NCI-H446 treated with DMSO at 0.1 percent for 48 hours (cell line): ENCODE measurements at regions not wholly inside any gene's neighbourhood (a gene's known extent, or its start where the extent isn't known, plus 50 kb on each side); places are given as distances from the start of the nearest gene placed in this dataset.
"Not testable (repeated sequence)": the region's sequence is repeated elsewhere in the genome, so short reads cannot be mapped to it uniquely, and the experiment has no call there.

Source experiments
- DNase-seq: peaks from one replicate; lab custom pipeline; 2025; lab: John Stamatoyannopoulos, UW

DNA sequence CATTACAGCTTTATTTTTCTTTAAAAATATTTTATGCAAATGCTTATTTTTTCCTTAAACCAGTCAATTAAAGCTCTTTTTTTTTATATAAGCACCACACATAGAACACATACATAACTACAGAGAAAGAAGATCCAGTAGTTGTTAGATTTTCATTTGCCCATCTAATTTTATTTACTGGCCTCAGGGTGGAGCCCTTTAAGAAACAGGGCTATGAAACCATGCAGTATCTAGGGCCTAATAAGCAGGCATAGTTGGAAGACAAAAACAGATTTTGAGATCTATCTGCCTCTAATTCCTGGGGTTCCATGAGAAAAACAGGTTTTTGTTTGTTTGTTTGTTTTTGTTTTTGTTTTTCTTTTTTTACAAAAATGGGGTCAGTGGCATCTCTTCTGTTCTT lies 120.6 kb downstream of the BCHE start:
- DNase-seq, result no peak

DNA sequence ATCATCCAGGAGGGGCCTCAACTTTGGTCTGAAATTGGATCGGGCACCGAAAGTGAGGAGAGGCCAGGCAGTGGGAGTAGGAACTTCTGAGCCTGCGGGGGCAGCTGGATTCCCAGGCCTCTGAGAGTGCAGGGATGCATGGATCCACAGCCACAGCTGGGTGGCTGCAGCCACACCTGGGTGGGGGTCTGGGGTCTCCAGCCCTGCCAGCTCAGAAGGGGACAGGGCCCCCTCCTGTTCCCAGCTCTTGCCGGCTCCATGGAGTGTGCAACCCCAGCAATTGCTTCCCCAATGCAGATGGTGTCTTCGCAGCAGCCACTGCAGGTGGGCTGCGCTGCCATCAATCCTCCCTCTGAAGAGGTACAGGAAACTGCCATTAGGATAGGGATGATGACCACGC lies 123.7 kb downstream of the BCHE start:
- DNase-seq, result no peak

DNA sequence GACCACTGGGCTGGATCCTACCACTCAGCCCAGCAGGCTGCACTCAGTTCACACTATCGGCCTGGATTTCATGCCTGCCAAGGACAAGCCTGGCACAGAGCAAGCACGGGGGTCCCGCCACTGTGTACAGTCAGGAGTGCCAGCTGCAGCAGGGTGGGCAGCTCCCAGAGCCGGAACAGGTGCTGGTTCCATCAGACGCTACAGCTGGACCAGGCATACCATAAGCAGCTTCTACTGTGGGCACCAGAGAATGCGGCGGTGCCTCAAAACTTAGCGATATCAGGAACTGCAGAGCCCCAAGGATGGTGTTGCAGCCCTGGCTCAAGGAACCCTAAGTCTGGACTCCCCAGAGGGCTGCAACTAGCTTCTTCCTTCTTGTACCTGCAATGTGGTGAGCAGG lies 124.8 kb downstream of the BCHE start:
- no peak for DNase-seq

DNA sequence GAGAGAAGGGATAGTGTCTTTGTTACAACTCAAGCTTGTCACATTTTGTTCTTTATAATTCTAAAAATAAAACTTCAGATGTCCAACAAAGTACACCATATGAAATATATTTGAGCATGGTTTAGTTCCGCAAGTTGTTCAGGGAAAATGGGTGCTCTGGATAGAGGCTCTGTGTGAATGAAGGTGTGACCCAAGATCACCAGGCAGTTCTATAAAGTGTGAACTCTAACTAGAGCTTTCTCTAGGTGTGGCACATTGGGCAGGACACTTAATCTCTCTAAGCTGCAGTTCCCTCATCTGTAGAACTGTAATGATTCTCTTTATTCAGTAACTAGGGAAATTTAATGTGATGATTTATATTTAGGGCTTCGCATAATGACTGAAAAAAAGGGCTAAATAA lies 139.3 kb downstream of the BCHE start:
- DNase-seq, result no peak

DNA sequence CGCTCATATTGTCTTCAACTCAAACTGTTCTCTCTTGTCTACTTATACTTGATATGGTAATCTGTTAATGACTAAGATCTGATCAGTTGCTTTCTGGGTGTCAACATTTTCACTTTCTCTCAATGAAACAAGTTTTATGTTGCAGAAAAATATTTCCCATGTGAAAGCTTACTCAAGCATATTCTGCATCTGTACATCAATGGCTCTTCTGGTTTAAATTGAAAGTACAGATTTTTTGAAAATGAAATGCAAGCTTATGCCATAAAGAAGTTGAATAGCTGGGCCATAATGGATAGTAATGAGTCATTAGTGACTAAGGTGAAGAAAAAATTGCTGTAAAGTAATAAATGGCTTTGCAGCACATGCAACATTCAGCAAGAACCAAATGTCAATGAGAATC lies 140.7 kb downstream of the BCHE start:
- DNase-seq, result no peak

DNA sequence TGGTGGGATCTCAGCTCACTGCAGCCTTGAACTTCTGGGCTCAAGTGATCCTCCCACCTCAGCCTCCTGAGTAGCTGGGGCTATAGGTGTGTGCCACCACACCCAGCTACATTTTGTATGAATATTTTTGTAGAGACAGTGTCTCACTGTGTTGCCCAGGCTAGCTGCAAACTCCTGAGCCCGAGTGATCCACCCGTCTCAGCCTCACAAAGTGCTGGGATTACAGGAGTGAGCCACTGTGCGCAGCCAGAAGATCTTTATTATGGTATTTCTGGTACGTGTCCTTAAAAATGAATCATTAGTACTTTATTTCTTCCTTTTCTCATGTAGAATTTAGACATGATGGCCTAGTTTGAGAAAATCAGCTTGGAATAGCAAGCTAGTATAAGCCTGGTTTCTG lies 153.3 kb downstream of the BCHE start:
- no peak for DNase-seq

DNA sequence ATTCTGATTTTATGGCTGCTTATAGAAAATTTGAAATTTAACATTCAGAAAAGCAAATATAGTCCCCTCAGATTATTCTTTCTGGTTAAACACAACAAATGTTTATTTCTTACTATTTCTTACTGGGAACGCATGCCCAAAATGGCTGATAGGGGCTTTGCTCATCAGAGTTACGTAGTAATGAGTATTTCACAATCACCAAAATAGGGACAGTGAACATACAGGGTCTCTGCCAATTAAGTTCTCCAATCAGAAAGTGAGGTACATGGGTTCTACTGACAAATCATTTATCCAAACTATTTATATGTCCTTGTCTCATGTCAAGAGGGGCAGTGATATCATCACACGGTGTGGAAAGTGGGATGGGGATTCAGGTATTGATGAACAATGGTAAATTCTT lies 154.5 kb downstream of the BCHE start:
- DNase-seq, result no peak

DNA sequence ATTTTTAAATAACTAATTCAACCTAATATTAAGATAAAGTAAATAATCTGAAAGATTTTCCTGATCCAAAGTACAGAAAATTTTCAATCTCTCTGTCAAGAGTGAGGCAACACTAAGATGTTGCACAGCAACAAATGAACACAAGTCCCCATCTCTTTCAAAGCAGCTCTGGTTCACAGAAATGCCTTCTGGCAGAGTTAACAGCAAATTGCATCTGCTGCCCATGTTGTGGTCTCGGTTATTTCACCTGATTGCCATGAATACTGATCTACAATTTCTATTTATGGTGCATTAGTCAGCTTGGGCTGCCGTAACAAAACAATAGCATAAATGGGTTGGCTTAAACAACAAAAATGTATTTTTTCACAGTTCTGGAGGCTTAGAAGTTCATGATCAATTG lies 167.3 kb downstream of the BCHE start:
- no peak for DNase-seq

DNA sequence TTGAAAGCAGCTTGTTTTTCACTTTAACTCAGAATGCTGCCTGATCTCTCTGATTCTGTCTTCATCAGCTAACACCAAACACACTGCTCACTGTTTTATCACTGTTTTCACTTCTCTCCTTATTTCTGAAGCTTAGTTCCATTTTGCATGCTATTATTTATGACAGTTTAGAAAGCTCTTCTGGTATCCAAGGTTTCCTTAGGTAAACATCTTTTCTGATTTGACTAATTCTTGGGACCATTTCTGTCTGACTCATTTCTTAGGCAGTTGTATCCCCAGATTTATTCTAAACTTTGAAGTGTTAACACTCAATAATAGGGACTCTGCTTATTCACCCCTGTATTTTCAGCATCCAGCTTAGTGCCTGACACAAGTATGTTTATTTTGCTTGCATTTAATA lies 167.7 kb downstream of the BCHE start:
- no peak for DNase-seq

DNA sequence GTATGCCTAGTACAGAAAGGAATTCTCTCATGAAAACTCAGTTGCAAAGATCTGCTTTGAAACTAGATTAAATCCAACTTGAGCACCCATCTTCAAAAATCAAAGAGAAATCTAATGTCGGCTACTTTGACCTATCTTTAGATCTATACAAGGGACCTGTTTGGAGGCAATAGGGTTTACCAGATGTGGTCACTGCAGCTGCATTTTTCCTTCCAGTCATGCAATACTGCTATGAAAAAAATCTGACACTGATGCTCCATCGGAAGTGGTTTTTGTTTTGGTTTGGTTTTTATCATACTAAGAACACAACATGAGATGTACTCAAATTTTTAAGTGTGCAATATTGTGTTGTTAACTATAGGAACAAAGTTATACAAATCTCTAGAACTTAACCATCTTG lies 169.5 kb downstream of the BCHE start:
- no peak for DNase-seq

DNA sequence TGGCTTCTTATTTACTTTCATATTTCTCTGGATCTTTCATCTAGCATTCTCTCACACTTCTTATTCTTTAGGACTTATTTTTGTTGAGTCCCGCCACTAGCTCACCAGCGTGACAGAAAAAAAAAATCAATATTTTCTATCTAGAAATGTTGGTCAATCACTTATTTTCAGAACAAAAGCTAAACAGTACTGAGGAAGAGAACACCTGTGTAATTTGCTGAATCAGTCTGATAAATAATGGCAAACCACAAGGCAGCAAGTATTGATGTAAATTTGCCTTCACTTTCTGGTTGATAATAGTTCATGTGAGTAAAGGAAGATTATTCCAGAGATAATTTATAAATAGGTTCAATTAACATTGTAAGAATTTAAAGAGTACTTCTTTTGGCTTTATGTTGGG lies 179.2 kb downstream of the BCHE start:
- no peak for DNase-seq

DNA sequence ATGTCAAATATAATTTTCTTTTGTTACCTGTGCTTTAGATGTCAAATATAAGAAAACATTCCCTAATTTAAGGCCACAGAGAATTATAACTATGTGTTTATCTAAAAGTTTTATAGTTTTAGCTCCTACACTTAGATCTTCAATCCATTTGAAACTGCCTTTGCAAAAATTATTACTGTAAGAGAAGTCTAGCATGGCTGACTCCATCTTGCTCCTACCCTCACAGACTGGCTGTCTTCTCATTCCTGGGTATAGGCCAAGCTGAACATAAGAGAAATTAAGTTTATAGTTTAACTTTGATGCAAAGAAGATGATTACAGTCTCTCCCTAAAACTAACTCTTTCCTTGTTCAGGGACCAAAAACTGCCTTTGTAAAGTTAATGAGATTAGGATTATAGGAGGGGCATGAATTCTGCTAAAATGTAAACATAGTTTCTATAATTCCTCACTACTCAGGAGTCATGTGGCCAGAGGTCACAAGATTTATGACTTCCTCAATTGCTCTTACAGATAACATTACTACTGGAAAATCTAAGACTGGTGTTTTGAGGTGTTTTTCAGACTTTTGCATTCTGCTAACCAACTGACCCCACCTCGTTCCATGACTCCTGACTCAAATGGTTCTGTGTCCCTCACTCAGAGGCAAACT lies 184.0 kb downstream of the BCHE start:
- no peak for DNase-seq

DNA sequence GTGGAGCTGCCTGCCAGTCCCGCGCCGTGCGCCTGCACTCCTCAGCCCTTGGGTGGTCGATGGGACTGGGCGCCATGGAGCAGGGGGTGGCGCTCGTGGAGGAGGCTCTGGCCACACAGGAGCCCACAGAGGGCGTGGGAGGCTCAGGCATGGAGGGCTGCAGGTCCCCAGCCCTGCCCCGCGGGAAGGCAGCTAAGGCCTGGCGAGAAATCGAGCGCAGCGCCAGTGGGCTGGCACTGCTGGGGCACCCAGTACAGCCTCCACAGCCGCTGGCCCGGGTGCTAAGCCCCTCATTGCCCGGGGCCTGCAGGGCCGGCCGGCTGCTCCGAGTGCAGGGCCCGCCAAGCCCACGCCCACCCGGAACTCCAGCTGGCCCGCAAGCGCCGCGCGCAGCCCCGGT lies 187.9 kb downstream of the BCHE start:
- DNase-seq, result not testable (repeated sequence)

DNA sequence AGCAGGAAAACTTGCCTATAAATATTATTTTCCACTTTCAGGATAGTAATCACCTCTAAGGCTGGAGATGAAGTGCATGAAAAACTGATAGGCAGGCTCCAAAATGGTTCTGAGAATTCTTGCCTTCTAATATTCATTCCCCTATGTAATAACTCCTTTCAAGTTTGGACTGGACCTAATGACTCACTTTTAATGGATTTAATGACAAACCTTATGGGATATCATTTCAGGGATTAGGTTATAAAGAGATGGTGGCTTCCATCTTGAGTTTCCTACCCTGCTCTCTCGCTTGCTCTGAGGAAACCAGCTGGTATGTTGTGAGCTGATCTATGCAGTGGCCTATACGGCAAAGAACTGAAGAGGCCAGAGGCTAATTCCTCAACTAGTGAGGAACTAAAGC lies 192.0 kb downstream of the BCHE start:
- DNase-seq, result no peak

DNA sequence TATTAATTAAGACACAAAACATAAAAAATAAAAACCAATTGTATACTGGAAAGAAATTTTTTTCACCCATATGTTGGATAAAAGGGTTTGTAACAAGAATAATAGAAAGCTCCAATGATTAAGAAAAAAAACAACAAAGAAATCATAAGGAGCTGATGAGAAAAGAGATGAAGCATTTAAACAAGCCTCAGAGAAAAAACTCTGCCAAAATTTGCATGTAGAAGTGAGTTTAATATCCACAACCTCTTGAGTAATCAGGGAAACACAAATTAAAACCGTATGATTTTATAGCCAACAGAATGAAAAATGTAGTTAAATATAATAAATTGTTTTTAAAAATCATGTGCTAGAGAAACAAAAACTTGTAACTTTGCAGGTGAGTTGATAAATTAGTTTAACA lies 192.9 kb downstream of the BCHE start:
- no peak for DNase-seq

DNA sequence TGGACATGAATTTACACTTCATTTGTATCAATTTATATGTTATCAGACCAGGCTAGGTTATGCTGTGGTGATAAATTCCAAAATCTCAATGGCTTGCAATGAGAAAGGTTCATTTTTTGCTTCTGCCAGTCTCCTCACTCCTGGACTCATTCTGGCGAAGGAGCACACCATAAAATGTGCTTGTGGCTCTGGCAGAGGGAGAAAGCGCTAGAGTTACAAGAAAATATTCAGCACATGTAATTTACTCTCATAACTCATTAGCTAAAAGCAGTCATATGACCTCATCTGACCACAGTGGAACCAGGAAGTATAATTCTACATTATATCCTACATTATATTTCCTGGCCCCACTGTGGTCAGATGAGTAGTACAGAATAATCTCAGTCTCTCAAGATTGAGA lies 193.8 kb downstream of the BCHE start:
- DNase-seq, result peak; percentile 64

DNA sequence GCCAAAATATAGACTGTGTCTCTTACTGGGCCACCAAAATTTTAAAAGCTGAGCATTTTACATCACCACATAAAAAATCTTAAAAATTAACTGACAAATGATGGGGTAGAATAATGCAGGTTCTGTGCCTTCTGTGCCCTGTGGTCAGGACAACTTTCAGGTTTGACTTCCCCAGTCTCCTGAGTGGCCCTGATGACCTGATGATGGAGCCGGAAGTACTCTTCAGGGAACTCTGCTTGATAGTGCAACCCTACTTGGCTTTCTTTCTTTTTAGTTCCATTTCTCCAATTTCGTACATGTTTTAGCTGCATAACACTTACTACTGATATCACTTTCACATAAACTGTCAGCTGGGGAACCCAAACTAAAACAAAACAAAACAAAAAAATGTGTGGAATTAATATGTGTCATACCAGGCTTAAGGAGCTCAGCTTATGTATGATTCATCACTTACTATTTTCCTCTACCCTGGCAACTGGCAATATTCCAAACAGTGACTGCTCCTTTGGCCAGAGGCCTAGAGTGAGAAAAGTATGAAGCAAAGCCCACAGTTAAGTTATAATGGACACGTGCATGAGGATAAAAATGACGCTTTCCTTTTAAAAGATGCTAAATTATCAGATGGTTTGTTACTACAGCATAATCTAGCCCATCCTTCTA lies 194.3 kb downstream of the BCHE start:
- DNase-seq, result peak; percentile 95

DNA sequence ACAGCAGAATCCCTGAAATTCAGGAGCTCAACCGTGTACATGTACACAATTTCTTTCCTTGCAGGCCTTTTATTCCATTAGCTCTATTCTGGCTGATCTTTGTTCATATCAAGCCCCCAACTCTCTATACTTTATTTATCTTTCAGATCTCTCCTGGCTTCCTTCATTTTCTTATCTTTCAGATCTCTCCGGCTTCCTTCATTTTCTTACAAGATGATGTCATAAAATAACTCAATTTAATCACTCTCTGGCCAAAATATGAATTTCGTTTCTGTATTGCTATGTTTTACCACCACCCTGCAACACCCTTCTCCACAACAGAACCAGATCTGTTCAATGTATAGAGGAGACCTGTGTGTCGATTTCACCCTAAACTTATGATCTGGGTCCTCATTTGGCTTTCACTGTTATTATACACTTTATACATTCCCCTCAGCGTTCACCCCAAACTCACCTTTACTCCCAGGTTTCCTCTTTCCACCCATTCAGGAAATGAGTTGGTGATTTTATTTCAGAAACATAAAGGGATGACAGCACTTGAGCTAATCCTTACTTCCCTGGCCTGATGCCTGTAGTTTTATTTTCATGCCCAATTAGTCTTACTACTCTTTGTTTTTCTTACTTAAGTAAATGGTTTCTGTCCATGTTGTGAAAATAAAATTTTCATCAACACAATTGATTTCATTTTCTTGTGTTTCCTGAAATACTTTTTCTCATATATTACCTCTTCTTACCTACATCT lies 195.5 kb downstream of the BCHE start:
- DNase-seq, result peak; percentile 13

DNA sequence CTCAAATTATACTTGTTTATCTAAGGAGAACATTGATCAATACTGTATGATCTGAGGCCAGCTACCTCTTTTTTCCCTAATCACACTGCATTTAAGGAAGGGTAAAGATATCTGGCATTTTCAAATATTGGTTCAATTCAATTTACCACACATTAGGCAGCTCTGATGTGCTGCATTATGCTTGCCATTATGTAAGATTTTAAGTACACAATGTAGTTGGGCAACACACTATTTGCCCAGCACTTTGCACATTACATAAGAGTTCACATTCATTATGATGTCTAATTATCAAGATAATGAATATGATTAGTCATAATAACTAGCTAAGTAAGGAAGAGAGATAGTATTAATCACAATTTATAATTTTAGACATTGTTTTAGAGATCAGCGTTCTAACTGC lies 196.3 kb downstream of the BCHE start:
- no peak for DNase-seq

DNA sequence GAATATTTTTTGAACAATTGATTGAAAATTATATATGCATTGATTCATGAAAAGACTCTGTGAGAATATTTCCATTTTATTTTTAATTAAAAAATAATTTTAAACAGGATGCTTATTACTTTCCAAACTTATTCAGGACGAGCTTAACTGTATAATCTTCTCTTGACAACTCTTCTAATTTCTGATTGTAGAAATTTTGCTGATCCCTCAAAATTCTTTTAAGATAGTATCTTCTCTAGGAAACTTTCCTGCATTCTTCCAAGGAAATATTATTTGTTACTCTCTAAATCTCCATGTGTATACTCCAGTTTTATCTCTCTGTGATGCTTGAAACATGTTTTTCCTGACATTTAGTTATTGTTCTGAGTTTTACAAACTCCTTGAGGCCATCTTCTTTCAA lies 197.2 kb downstream of the BCHE start:
- DNase-seq, result no peak

DNA sequence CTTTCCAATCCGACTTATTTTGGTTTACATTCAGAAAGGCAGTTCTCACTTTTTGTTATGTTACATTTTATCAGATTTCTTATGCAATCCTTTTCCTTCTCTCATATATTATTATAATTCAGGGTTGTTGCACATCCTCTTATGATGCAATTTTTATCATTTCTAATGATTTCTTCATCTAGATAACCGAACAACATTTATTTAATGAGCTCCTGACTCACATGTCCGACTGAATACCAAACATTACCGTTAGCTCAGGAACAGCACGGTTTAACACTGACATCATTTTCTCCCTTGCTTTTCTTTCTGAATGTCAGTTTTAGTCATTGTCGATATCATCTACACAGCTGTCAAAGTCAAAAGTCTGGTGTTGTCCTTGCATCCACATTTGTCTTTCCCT lies 199.2 kb downstream of the BCHE start:
- DNase-seq, result no peak

DNA sequence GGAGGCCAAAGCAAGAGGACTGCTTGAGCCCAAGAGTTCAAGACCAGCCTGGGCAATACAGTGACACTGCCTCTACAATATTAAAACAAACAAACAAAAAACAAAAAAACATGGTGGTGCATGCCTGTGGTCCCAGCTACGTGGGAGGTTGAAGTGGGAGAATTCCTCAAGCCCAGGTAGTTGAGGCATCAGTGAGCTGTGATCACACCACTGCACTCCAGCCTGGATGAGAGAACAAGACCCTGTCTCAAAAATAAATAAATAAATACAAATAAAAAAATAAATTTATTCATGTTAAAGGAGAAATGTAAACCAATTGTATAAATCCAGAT lies 200.6 kb downstream of the BCHE start:
- DNase-seq, result no peak

DNA sequence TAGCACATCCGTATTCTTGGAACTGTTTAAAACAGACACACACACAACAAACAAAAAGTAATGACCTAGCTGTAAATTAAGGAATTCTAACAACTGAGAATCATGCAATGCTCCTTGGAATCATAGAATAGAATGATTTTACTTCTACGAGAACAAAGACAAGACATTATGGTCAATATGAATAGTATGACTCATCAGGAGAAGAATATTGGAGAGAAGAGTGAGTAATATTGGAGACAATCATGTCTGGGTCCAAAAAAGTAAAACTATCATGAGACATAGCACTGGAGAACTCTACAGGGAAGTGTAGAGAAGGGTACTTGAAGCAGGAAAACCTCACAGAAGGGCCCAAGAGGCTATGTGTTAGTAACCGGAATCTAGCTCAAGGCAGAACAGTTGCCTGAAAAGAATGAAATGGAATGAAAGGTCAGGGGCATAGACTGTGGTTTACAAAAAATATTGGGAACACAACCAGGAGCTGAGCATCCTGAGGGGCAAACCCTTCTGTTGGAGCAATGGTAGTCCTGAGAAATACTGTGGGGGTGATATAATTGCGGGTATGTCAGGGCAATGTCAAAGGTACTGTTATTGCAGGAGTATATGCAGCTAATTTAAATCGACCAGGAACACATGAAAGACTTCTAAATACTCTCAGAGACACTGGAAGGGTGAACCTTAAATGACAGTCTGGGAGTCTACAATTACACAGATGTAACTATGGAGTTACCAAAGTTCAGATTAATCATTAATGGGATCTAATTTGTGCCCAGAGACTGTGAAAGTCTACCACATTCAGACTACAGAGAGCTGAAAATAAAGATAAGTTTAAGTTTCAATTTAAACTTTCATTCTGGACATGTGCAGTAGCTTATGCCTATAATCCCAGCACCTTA lies 201.2 kb downstream of the BCHE start:
- no peak for DNase-seq
